ENCODE measurements at regions not wholly inside any gene's neighbourhood (a gene's known extent, or its start where the extent isn't known, plus 50 kb on each side); places are given as distances from the start of the nearest gene placed in this dataset.
"Not testable (repeated sequence)": the region's sequence is repeated elsewhere in the genome, so short reads cannot be mapped to it uniquely, and the experiment has no call there.

- no peak for DNase-seq (ENCODE audit: low spot score)
These were observed 722.6 kb downstream of the GATA3 start for GRCh38 chr10:8776926-8777622.

- DNase-seq (ENCODE audit: low spot score): peak; percentile 3
These were observed 724.2 kb downstream of the GATA3 start for GRCh38 chr10:8778713-8779112.

GRCh38 chr10:8787649-8788048, 733.2 kb downstream of the GATA3 start:
- no peak for DNase-seq (ENCODE audit: low spot score)

DNA sequence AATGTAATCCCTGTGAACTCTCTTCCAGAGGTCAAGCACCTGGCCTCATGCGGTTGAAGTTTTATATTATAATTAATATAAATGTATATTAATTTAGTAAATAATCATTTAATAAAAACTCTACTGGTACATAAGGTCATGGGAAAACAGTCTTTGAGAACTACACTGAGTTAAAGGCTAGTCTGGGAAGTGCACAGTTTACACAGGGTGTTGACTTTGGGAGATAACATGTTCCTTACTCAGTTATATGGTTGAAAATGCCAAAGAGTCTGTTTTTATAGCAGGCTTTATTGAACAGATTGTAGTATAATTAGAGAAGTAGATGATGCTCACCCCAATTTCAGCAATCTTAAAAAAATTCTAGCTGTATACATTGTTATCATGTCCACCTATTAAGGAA, 735.9 kb downstream of the GATA3 start:
- DNase-seq (ENCODE audit: low spot score): no peak

- DNase-seq (ENCODE audit: low spot score): no peak
These were observed 740.4 kb downstream of the GATA3 start for GRCh38 chr10:8794860-8795259.

DNA sequence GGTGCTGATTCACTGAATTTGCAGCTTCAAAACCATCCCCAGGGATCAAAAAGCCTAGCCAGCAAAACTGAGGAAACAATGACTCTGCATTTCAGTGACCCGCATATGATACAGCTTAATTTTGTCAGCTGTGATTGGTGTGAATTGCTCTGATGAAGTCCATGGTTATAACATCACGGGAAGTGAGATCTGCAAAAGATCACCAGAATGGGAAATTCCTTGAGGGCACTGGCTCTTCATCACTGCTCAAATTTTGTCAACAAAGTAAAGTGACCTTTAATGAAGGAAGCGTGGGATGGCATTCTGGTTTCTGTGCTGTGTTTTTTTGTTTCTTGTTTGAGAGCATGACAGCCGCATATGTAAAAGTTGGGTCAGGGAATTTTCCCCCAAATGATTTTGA, 745.9 kb downstream of the GATA3 start:
- no peak for DNase-seq (ENCODE audit: low spot score)

DNA sequence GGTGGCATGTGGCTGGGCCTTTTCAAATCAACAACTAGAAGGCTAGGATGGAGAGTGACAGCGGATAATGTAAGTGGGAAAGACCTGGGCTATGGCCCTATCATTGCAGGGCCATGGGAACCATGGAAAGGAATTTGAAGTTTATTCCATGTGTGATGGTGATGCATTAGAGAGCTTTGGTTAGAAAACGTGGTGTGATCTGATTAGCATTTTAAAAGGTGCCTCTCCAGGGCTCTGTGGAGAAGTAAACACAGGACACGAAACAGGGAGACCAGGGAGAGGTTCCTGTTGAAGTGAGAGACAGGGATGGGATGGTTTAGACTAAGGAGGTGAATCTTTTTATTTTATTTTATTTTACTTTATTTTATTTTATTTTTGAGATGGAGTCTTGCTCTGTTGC, 749.5 kb downstream of the GATA3 start:
- DNase-seq (ENCODE audit: low spot score): no peak

DNA sequence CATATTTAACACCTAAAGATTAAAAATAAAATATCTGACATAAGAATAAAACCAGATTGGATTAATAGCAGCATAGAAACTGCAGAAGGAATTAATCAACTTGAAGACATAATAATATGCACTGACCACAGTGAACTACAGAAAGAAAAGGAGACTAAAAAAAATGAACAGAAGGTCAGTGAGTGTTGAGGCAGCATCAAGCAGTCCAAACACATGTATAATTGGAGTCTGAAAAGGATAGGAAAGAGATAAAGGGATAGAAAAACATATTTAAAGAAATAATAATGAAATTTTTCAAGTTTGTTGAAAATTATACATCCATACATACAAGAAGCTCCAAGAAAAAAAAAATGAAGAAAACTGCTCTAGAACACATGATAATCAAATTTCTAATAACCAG, 756.2 kb downstream of the GATA3 start:
- DNase-seq (ENCODE audit: low spot score): no peak

GRCh38 chr10:8811201-8811600, 756.7 kb downstream of the GATA3 start:
- DNase-seq (ENCODE audit: low spot score): no peak

- no peak for DNase-seq (ENCODE audit: low spot score)
These were observed 761.5 kb downstream of the GATA3 start for GRCh38 chr10:8815969-8816368.

GRCh38 chr10:8817299-8817698, 762.8 kb downstream of the GATA3 start:
- DNase-seq (ENCODE audit: low spot score): no peak

GRCh38 chr10:8825611-8826010, 771.1 kb downstream of the GATA3 start:
- DNase-seq (ENCODE audit: low spot score): no peak

GRCh38 chr10:8829592-8829991, 775.1 kb downstream of the GATA3 start:
- no peak for DNase-seq (ENCODE audit: low spot score)

GRCh38 chr10:8830048-8830447, 775.6 kb downstream of the GATA3 start:
- no peak for DNase-seq (ENCODE audit: low spot score)

DNA sequence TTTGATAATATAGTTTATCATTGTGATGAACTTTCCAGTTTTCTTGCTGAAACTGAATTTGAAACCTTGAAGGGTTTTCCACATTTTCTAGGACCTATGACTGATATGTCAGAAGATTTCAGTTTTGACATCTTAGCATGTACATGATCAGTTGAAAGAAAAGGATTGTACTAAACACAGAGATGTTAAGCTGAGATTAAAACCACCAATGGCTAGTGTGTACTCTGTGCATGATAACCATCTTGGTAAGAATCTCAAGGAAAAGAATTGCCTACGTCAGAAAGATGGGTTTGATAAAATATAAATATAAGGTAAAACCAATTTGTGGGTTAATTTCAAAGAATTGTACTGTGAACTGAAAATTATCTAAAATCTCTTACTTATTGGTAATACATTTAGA, 776.4 kb downstream of the GATA3 start:
- DNase-seq (ENCODE audit: low spot score): no peak

- no peak for DNase-seq (ENCODE audit: low spot score)
These were observed 781.1 kb downstream of the GATA3 start for GRCh38 chr10:8835453-8836167.

GRCh38 chr10:8840356-8840755, 785.9 kb downstream of the GATA3 start:
- DNase-seq (ENCODE audit: low spot score): no peak

GRCh38 chr10:8844141-8844540, 789.7 kb downstream of the GATA3 start:
- DNase-seq (ENCODE audit: low spot score): no peak

DNA sequence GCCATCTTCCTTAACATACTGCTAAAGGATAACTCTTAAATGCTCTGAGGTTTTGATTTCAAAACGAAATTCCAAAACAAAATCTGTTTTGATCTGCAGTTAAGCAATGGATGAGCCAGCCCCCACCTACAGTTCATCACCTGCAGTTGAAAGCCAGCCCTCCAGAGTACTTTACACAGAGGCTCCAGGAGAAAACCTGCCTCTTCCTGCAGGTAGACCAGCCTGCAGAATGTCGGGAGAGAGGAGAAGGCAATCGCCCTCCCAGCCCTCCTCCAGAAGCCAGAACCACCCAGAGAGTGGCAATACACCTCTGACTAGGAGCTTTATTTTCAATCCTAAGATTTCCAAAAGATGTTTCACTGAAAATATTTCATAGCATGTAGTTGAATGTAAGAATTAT, 798.1 kb downstream of the GATA3 start:
- no peak for DNase-seq (ENCODE audit: low spot score)

- no peak for DNase-seq (ENCODE audit: low spot score)
These were observed 798.6 kb downstream of the GATA3 start for GRCh38 chr10:8853048-8853447.

GRCh38 chr10:8868924-8869323, 814.4 kb downstream of the GATA3 start:
- not testable (repeated sequence) for DNase-seq (ENCODE audit: low spot score)

- peak; percentile 37 for DNase-seq (ENCODE audit: low spot score)
These were observed 818.8 kb downstream of the GATA3 start for GRCh38 chr10:8873310-8873709.

DNA sequence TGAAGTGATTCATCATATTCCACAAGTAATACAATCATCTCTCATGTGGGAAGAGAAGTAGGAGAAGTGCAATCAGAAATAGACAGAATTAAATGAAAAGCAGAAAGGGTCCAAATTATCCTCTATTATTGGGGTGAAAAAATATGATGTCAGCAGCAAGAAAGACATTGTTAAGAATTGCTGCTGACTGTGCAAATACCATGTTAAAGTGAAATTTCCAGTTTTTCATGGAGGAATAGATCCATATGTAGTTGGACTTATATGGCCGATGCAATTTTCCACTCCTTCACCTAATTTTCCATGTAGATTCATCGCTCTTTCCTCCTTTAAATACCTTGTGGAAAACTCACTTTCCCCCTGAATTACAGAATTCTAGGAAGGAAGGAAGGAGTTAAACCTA, 819.8 kb downstream of the GATA3 start:
- DNase-seq (ENCODE audit: low spot score): no peak

- DNase-seq (ENCODE audit: low spot score): no peak
These were observed 820.5 kb downstream of the GATA3 start for GRCh38 chr10:8874972-8875371.

All from H4 (cell line).